CD4-positive, alpha-beta T cell treated with Interleukin-12 subunit alpha and Interleukin-12 subunit beta, for 1 hour (primary cell): ENCODE measurements at regions not wholly inside any gene's neighbourhood (a gene's known extent, or its start where the extent isn't known, plus 50 kb on each side); places are given as distances from the start of the nearest gene placed in this dataset.

ENCODE experiments used
- DNase-seq: peaks from one replicate; pipeline ENCODE4 v3.0.0-alpha.2; 2020

GRCh38 chr10:3510741-3511140 lies 274.3 kb downstream of the KLF6 start:
- no peak for DNase-seq

DNA sequence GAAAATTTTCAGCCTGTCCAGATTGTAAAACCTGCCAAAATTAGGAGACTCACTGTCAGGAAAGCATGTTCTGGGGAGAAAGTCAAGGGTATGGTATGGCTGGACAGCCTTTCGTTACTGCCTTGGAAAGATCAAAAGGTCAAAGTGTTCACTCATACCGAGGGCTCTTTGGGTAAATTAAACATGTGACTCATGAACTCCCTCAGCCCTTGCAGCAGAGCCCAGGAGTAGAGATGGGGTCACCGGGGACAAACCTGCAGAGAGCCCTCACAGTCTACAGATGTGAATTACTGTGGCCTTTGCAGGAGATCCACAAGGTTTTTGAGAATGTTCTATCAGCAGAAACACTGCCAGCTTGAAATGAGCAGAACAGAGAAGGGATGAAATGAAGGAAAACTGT lies 275.7 kb downstream of the KLF6 start:
- DNase-seq = no peak

DNA sequence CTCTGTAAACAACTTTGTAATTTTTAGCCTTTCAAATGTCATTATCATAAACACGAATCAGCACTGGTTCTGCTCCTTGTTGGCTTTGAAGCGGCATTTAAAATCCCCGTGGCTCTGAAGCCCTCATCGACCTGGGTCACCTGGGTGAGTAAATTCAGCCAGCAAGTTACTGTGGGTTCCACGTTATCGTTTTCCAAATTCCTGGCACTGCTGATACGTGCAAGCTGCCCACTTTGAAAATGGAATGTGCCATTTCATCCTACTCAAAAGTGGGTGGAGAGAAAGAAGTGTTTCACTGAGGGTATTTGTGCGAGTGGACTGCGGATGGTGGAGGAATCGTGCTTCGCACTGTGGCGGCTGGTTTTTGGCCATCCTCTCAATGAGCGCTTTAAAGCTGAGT lies 281.7 kb downstream of the KLF6 start:
- DNase-seq = no peak

GRCh38 chr10:3502673-3503072 lies 282.3 kb downstream of the KLF6 start:
- no peak for DNase-seq

DNA sequence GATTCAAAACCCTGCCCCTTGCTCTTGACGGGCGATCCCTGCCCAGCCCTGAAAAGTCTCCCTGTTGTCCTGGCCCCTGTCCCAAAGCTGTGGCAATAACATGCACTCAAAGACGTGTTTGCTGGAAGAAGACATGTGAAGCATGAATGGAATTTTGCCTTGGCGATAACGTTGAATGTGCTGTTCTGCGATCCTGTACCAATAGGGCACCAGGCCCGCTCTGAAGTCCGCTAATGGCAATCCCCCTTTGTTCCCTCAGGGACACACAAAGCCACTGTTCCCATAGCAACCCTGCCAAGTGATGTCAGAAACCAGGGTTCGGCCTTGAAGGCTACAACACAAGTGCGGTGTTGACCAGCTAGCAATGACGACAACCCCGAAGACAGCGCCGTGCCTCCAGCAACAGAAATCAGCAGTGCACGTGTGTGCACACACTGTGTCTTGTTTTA lies 284.6 kb downstream of the KLF6 start:
- DNase-seq = no peak

GRCh38 chr10:3499120-3499519 lies 285.9 kb downstream of the KLF6 start:
- no peak for DNase-seq

- no peak for DNase-seq
Measured at GRCh38 chr10:3497581-3497980, 287.4 kb downstream of the KLF6 start.

GRCh38 chr10:3496138-3496537 lies 288.9 kb downstream of the KLF6 start:
- DNase-seq = no peak

DNA sequence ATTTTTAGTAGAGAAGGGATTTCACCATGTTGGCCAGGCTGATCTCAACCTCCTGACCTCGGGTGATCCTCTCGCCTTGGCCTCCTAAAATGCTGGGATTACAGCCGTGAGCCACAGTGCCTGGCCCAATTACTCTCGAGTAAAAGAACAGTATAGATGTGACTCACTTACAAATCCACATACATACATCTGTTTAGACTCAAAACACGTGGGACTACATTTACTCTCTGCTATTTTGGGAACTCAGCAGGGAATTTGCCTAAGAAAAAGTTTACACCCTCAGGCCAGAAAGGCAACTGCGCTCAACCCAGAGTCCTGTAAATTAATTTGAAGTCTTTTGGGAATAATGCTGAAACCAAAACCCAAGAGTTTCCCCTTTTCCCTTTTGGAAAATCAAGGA lies 289.7 kb downstream of the KLF6 start:
- no peak for DNase-seq

DNA sequence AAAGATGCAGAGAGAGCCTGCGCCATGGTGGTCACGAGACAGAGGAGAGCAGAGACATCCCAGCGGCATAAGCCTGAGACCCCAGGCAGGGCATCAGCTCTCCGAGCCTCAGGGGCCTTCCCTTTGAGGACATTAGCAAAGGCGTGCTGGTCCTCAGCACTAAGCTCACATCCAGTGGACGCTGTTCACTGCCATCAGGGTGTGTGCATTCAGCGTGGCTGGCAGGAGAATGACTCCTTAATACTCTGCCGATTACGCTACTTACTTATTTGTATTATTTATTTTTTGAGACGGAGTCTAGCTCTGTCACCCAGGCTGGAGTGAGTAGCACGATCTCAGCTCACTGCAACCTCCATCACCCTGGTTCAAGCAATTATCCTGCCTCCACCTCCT lies 290.2 kb downstream of the KLF6 start:
- no peak for DNase-seq

DNA sequence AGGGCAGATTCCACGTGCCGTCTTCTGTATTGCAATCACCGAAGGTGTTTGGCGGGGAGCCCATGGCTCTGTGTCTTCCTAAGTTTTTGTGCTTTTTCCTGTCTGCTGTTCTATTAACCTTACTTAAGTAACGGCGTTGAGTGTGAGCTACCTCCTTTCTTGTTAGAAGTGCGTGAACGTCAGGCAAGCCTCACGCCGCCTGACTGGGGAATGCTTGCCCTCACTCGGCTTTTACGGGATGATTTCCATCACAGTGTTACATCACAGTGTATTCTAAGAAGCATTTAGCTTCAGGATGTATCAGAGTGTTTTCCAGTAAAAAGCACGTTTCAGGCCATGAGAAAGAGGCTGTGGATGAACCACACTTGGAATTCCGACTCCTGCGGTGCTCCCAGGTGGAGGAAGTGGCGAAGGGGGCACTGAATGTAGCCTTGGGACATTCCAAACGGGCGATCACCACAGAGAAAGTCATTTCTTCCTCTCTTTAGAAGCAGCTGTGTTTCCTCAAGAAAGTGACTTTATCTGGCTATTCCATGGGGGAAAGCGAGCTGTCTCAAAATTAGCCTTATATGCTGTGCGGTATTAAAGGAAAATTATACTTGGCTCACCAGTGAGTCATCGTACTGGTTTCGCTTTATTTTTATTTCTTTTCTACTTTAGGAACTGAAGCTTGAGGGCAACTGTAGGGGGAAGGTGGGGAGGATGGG lies 290.7 kb downstream of the KLF6 start:
- DNase-seq = no peak

DNA sequence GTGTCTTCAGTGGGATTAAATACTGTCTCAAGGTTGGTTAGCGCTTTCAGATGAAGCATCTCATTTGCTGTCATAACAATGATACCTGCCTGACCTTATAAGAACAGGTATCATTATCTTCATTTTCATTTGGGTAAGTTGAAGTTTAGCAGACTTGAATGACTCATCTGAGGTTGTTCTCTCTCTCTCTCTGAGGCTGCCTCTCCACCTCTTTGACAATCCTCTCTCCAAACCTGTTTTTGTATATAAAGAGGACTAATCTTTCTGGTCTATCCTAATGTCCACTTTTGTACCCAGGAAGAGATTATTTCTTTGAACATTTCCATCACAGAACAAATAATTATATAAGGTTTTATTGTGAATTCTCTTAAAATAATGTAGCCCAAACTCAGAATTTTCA lies 291.4 kb downstream of the KLF6 start:
- DNase-seq = no peak

DNA sequence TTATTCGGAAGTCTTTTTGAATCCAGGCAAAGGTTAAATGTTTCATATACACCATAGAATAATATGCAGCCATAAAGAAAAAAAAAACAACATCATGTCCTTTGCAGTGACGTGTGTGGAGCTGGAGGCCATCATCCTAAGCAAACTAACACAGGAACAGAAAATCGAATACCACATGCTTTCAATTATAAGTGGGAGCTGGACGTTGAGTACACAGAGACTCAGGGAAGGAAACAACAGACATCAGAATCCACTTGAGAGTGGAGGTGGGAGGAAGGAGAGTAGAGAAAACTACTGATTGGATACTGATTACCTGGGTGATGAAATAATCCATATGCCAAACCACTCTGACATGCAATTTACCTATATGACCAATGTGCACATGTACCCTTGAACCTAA lies 293.4 kb downstream of the KLF6 start:
- DNase-seq = no peak

DNA sequence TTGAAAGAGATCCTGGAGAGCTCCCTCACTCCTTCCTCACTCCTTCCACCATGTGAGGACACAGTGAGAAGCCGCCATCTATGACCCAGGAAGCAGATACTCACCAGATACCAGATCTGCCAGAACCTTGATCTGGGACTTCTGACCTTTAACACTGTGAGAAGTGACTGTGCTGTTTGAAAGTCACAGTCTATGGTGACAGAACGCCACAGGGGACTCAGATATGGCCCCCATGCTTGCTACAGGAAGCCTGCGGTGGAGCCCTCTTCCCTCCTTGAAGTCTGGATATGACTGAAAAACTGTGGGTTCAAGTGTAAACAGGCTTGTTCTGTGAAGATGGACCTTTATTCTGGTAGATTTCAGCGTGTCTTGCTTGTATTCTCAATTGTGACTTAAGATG lies 297.8 kb downstream of the KLF6 start:
- no peak for DNase-seq

GRCh38 chr10:3486346-3487065 lies 298.5 kb downstream of the KLF6 start:
- DNase-seq = no peak

DNA sequence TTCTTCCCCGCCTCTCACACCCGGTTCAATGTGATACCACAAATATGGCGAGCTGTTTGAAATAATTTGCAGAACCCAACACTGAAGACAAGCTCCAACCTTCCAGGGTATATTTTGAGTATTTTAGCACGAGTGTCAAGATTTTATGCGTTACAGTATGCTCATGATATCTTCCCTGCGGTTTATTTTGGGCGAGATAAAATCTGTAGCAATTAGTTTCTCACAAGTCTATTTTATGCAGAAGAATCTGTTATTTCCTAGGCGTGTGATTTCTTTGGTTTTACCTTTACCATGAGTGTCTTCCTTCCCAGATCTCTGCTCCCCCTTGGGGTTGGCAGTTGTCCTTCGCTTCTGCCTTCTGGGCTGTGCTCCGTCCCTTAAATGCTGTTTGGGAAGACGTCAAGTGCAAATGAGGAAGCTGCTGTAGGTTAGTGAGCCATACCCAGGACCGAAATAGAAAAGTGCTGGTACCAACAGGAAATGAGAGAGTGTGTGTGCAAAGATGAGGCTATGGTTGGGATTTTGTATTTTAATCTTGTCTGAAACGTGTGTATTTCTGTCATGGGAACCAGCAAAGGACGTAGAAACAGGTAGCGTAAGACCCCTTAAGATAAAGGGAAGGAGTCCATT lies 299.8 kb downstream of the KLF6 start:
- peak; percentile 9 for DNase-seq

GRCh38 chr10:3484306-3485056 lies 300.5 kb downstream of the KLF6 start:
- DNase-seq = no peak

- no peak for DNase-seq
Measured at GRCh38 chr10:3482200-3482993, 302.6 kb downstream of the KLF6 start.

GRCh38 chr10:3481496-3481895 lies 303.5 kb downstream of the KLF6 start:
- no peak for DNase-seq

- DNase-seq = no peak
Measured at GRCh38 chr10:3480990-3481315, 304.1 kb downstream of the KLF6 start.

DNA sequence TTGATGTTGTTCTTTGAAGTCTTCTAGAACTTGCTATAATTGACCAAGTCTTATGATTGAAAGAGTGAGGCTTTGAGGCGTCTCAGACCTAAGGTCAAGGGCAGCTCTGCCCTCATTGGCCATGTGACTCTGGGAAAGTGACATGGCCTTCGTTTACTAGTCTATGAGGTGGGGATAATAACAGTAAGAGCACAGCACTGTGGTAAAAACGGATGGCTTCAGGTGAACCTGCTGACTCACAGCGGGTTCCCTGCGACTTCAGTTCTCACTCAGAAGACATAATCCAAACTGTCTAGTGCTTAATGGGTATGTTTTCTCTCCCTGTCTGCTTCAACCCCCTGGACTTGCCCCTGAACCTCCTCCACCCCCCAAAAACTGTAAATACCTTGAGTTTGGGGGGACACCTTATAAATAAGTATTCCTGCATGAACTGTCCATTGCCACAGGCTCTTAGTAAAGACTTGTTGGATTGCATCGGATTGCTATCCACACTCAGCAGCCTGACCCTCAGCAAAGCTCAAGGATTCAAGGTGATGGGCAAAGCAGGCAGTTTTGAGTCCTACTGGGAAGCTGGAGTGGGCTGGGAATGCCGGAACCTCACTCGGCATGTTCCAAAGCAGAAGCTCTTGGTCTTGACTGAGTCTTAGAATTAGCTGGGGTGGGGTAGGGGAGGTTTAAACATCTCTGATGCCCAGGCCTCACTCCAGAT lies 304.6 kb downstream of the KLF6 start:
- DNase-seq = no peak

- DNase-seq = no peak
Measured at GRCh38 chr10:3478632-3479240, 306.2 kb upstream of the PITRM1 start.
